SK-N-MC (cell line): ENCODE measurements at regions not wholly inside any gene's neighbourhood (a gene's known extent, or its start where the extent isn't known, plus 50 kb on each side); places are given as distances from the start of the nearest gene placed in this dataset.

Experiments
- DNase-seq: peaks from one replicate; pipeline ENCODE4 v3.0.0-alpha.2; 2011; ENCODE audit warnings: low read depth, low spot score
- H3K27ac ChIP-seq: fragments of 200-600 bp; sonication (generic); 2 replicates; pipeline ENCODE4 v1.5.1; 2016; ENCODE audit warnings: mixed run types
- H3K36me3 ChIP-seq: fragments of 200-600 bp; sonication (generic); 2 replicates; pipeline ENCODE4 v1.6.1; 2017; ENCODE audit warnings: antibody characterized with exemption, low read length, mixed read lengths; ENCODE audit not compliant: insufficient read depth
- H3K4me3 ChIP-seq: fragments of 200-600 bp; sonication (generic); 2 replicates; pipeline ENCODE4 v1.5.1; 2016
- H3K9ac ChIP-seq: fragments of 200-600 bp; sonication (generic); 2 replicates; pipeline ENCODE4 v1.8.0; 2017; ENCODE audit warnings: mixed run types, mixed read lengths; ENCODE audit not compliant: insufficient read length
- H3K9me3 ChIP-seq: fragments of 200-600 bp; sonication (generic); 2 replicates; pipeline ENCODE4 v1.6.1; 2017; ENCODE audit warnings: low read depth, mild to moderate bottlenecking, antibody characterized with exemption, low read length, moderate library complexity, mixed read lengths
- EZH2 ChIP-seq: fragments of 200-600 bp; sonication (generic); IDR thresholded peaks from one replicate; pipeline ENCODE4 v1.6.1; 2017; ENCODE audit warnings: antibody characterized with exemption
- FOXP2 ChIP-seq: optimal IDR thresholded peaks from 2 replicates; pipeline ENCODE3; 2011; ENCODE audit warnings: mild to moderate bottlenecking, moderate library complexity; ENCODE audit not compliant: insufficient read depth; ENCODE audit errors: extremely low read length, control extremely low read depth
- POLR2AphosphoS5 ChIP-seq: IDR thresholded peaks from 2 replicates; pipeline ENCODE4 v1.6.1; 2012; ENCODE audit warnings: mild to moderate bottlenecking, low read depth, low read length, borderline replicate concordance

DNA sequence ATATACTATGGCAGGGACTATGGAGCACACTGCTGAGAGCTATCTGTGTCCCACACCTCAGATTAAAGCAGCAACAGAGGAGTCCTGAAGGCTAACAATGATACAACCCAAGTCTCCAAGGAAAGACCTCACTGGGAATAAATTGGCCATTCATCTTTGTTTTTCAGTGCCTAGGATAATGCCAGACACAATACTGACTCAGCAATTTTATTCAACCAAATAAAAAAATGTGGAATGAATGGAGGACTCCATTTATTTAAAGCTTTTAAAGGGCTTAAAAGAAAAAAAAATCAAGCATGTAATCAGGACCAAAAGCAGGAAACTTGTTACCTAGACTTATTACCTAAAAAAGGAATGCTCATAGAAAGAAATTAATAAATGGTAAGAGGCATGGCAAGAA is 960.5 kb downstream of the PCDH17 start:
- H3K27ac ChIP-seq: no peak overlapping the region

DNA sequence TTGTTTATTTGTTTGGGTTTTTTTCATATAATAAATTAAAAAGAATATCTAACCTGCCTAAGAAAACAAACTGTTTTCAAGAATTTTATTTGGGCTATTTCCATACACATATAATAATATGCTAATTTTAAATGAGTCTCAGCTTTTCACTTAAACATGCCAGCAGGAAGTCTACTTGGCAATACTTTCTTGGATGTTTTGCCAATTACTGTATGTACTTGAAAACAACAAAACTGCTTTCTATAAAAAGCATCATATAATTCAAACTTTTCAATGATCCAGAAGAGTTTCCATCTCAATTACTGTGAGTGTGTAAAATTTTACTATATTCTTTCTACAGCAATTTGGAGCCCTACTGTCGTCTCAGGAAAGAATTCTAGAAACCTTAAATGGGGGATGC is 961.2 kb downstream of the PCDH17 start:
- no peaks in the 10 kb centered on the region for H3K36me3 ChIP-seq
- H3K9me3 ChIP-seq: no peaks in the 10 kb centered on the region
- H3K27ac ChIP-seq: no peak overlapping the region
- no peak overlapping the region for H3K4me3 ChIP-seq
- no peak overlapping the region for H3K9ac ChIP-seq
- DNase-seq: no peak
- TF ChIP-seq FOXP2 (no peak), POLR2AphosphoS5 (no peak), EZH2 (no peak)

More for the DNA sequence above, 960.5 kb downstream of the PCDH17 start:
- no peak overlapping the region for H3K9ac ChIP-seq
- DNase-seq: no peak
- TF ChIP-seq FOXP2: no peak
- no peak for TF ChIP-seq POLR2AphosphoS5
- TF ChIP-seq EZH2: no peak
- H3K36me3 ChIP-seq: no peaks in the 10 kb centered on the region
- H3K9me3 ChIP-seq: no peaks in the 10 kb centered on the region
- no peak overlapping the region for H3K4me3 ChIP-seq

DNA sequence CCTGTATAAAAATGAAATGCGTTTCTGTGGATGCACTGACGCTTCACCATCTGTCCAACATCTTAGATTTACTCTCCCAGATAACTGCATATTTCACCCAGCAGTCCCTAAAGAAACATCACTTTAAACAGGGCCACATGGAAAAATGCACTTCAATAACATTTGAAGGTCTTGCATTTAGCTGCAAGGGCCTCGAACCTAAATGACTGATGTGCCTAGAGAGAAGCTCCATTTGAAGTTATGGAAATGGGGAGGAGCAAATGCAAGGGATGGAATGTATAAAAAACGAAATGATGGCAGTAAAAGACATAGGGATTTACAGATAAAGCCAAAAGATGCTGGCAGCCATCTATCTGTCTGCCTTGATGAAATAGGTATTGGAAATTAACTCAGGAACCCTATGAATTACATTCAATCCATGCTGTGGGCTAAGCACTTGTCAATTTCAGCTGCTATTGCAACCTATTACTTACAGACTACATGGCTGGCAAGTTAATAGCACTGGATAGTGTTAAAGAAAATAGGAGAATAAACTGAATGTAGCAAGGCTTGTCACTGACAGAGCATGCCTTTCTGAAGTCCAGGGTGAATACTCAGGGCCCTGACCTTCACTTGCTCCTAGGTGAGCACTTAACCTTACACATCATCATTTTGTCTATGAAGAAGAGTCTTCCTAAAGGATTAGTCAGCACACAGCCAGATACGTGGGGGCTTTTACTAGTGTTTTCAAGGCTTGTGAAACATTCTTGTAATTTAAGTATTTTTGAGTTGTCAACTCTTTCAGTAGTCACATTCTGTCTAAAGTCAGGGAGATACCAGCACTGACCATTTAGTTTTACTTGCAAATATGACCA is 963.4 kb downstream of the PCDH17 start:
- H3K4me3 ChIP-seq: no peak overlapping the region
- TF ChIP-seq POLR2AphosphoS5 (no peak), FOXP2 (no peak), EZH2 (no peak)
- H3K27ac ChIP-seq: no peak overlapping the region
- no peaks in the 10 kb centered on the region for H3K9me3 ChIP-seq
- no peak for DNase-seq
- no peak overlapping the region for H3K9ac ChIP-seq
- no peaks in the 10 kb centered on the region for H3K36me3 ChIP-seq

DNA sequence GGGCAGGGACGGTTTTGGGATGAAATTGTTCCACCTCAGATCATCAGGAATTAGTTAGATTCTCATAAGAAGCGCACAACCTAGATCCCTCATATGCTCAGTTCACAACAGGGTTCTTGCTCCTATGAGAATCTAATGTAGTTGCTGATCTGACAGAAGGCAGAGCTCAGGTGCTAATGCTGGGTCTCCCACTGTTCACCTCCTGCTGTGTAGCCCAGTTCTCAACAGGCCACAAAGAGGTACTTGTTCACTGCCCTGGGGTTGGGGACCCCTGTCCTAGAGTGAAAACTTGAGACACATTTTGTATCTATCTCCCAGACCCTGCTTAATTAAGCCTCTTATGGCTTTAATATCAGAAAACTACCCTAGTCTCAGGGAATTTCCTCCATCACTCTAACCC is 966.0 kb downstream of the PCDH17 start:
- Histone ChIP-seq H3K9ac (no peak overlapping the region), H3K27ac (no peak overlapping the region), H3K4me3 (no peak overlapping the region), H3K9me3 (no peaks in the 10 kb centered on the region), H3K36me3 (no peaks in the 10 kb centered on the region)
- no peak for DNase-seq
- TF ChIP-seq FOXP2 (no peak), EZH2 (no peak), POLR2AphosphoS5 (no peak)

DNA sequence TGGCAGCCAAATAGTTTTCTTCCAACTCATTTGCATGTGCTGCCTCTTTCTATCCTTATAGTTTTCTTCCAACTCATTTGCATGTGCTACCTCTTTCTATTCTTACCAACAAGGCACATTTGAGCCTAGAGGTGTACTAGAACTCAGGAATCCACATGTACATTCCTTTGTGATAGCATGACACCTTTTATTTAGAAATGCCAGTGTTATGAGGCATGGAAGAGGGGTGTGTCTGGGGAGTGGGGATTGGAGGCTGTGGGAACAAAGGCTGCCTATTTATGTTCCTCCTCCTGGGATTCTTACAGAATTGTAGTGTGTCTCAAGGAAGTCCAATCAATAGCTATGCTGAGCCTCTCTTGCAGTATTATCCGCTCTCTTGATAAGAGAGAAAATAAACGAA is 966.7 kb downstream of the PCDH17 start:
- TF ChIP-seq POLR2AphosphoS5 (no peak), EZH2 (no peak), FOXP2 (no peak)
- Histone ChIP-seq H3K9me3 (no peaks in the 10 kb centered on the region), H3K36me3 (no peaks in the 10 kb centered on the region), H3K9ac (no peak overlapping the region), H3K27ac (no peak overlapping the region), H3K4me3 (no peak overlapping the region)
- DNase-seq: no peak

DNA sequence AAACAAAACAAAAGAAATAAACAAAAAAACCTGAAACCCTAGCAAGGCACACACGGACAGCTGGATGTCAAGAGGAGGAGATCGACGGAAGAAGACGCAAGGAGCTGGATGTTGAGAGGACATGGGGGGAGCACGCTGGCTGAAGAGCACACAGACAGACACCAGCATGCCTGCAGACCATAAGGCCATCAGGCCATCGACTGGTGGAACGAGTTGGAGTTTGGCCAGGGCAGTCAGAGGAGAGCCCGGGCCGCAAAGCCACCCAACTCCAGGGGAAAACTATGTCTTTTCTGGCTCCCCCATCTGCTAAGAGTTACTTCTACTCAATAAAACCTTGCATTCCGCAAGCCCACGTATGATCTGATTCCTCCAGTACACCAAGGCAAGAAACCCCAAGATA is 979.6 kb downstream of the PCDH17 start:
- DNase-seq: no peak
- H3K4me3 ChIP-seq: no peak overlapping the region
- no peak overlapping the region for H3K9ac ChIP-seq
- TF ChIP-seq FOXP2 (no peak), EZH2 (no peak), POLR2AphosphoS5 (no peak)
- no peak overlapping the region for H3K27ac ChIP-seq
- no peaks in the 10 kb centered on the region for H3K9me3 ChIP-seq
- no peaks in the 10 kb centered on the region for H3K36me3 ChIP-seq

DNA sequence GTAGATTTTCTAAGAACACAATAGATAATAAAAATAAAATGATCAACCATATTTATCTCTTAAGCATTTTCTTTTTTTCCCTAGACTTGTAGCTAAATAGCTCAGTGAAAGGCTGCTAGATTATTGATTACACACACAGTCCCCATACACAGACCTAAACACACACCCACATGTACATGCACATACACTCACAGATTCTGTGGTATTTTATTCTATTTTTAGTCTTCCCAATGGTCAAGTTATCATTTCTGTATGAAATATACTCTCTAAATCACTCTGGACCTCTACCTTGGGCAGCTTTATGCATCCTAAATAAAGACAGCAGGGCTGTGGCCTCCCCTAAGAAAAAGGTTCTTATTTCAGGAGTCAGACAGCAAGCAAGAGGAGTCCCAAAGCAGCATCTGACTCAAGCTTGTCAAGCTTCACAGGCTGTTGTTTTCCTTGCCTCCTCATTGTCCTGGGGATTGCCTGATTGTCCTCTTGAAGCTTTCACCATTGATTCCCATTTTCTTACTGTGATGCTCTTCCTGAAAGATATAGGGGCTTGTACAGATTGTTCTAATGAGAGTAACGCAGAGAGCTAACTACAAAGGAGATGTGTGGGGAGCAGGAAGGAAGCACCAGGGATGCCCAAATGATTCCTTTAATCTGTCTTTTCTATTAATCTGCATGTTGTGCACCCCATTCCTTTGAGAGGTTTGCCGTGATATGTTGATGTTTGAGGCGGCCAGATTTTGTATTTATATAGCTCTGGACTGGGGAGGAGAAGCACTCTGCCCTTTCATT is 986.5 kb downstream of the PCDH17 start:
- H3K36me3 ChIP-seq: no peaks in the 10 kb centered on the region
- no peak for TF ChIP-seq EZH2
- TF ChIP-seq POLR2AphosphoS5: no peak
- TF ChIP-seq FOXP2: no peak
- no peaks in the 10 kb centered on the region for H3K9me3 ChIP-seq
- H3K4me3 ChIP-seq: no peak overlapping the region
- no peak overlapping the region for H3K27ac ChIP-seq
- DNase-seq: no peak
- H3K9ac ChIP-seq: no peak overlapping the region

DNA sequence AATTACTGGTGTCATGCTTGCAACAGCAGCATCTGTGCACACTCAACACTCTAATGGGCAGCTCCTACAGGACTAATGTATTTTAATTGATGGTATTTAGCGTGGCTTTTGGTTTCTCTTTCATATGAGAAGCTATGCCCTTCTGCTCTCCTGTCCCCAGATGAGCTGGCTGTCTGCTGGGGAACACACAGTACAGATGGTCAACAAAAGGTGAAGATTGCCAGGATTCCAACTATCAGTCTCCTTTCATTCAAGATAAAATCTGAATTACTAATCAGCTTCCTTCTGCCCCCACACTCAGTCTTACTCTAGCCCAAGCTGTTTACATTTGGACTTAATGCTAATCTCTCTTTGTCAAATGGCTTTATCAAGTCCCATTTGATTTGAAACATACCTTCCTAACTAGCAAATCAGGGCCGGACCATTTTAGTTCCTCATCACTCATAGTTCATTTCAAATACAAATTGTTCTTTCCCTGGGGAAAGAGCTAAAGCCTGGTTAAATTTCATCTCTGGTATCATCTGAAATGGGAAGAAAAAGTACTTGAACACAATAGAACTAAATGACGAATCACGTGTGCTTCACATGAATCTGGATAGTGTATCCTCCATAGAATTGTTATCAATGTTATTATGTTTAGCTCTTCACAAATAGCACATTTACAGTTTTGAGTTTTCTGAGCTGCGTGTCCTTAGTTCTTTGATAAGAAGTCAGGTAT is 988.0 kb downstream of the PCDH17 start:
- no peaks in the 10 kb centered on the region for H3K9me3 ChIP-seq
- DNase-seq: no peak
- TF ChIP-seq EZH2: no peak
- TF ChIP-seq FOXP2: no peak
- no peak for TF ChIP-seq POLR2AphosphoS5
- no peak overlapping the region for H3K4me3 ChIP-seq
- H3K27ac ChIP-seq: no peak overlapping the region
- no peak overlapping the region for H3K9ac ChIP-seq
- H3K36me3 ChIP-seq: no peaks in the 10 kb centered on the region
